T-helper 17 cell (primary cell): ENCODE measurements at regions not wholly inside any gene's neighbourhood (a gene's known extent, or its start where the extent isn't known, plus 50 kb on each side); places are given as distances from the start of the nearest gene placed in this dataset.

ENCODE experiments used
- ATAC-seq: fragments of 150-1000 bp; cut with Tn5 transposase; 2 replicates; pipeline ENCODE4 v1.10.0; 2021; ENCODE audit warnings: mild to moderate bottlenecking, moderate library complexity
- DNase-seq, 3 donors: peaks; one replicate each; pipeline versions ENCODE4 v3.0.0 to v3.0.0-alpha.2; 2020 to 2021
- H3K9me3 ChIP-seq: one replicate; pipeline ENCODE4 v1.7.0; 2013; ENCODE audit warnings: low read length, mild to moderate bottlenecking; ENCODE audit not compliant: control insufficient read depth, poor library complexity, severe bottlenecking
- H3K27ac Mint-ChIP-seq: one replicate; pipeline ENCODE4 v1.8.0; 2022; ENCODE audit warnings: mild to moderate bottlenecking, moderate library complexity, mixed read lengths
- H3K27me3 Mint-ChIP-seq: one replicate; pipeline ENCODE4 v1.8.0; 2022; ENCODE audit warnings: mixed read lengths
- H3K36me3 Mint-ChIP-seq: one replicate; pipeline ENCODE4 v1.8.0; 2022; ENCODE audit warnings: low read depth, mixed read lengths
- H3K4me1 Mint-ChIP-seq: one replicate; pipeline ENCODE4 v1.8.0; 2022; ENCODE audit warnings: mild to moderate bottlenecking, mixed read lengths
- H3K4me3 Mint-ChIP-seq: one replicate; pipeline ENCODE4 v1.8.0; 2022; ENCODE audit warnings: mild to moderate bottlenecking, moderate library complexity, mixed read lengths

DNA sequence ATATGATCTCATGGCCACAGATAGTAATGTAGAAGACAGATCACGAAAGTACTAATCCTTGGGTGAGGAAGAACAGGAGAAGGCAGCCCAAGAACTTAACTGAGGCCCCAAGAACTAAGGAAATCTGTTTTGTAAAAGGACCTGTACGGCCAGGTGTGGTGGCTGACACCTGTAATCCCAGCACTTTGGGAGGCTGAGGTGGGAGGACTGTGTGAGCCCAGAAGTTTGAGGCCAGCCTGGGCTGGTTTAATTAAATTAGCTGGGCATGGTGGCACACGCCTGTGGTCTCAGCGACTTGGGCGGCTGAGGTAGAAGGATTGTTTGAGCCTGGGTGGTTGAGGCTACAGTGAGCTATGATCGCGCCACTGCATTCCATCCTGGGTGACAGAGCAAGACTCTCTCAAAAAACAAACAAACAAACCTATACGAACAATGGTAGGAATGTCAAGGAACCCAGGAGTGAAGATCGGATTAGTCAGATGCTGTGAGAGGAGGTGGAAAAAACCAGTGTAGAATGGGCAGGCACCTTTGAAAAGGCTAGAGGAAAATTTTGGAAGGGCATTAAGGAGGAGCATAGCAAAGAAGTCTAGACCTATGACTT is 283.8 kb upstream of the DMRT1 start:
- DNase-seq (no peak), ATAC-seq (no peak)
- no peak overlapping the region for H3K27ac Mint-ChIP-seq
- no peaks in the 10 kb centered on the region for H3K9me3 ChIP-seq
- peaks cover 18% of the 10 kb centered on the region for H3K27me3 Mint-ChIP-seq
- H3K36me3 Mint-ChIP-seq: no peaks in the 10 kb centered on the region
- peaks cover 9% of the 10 kb centered on the region for H3K4me1 Mint-ChIP-seq
- H3K4me3 Mint-ChIP-seq: no peak overlapping the region

DNA sequence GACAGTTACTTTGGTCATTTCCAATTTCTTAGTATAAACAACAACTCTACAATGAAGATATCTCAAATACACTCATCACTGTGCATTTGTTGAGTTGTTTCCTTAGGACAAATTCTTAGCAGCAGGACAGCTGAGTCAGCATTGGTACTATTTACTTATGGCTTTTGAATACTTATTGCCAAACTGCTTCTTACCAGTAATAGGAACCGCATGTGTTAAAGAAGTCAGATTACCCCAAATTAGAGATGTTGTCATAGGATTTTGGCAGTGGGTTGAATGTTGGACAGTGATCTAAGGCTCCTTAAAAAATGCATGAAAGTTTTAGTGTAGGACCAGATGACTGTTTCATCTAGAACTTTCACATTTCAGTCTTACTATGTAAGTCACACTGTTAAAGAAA is 280.1 kb upstream of the DMRT1 start:
- no peak for ATAC-seq
- H3K4me3 Mint-ChIP-seq: no peak overlapping the region
- no peak overlapping the region for H3K27ac Mint-ChIP-seq
- peaks cover 9% of the 10 kb centered on the region for H3K4me1 Mint-ChIP-seq
- DNase-seq: no peak
- no peaks in the 10 kb centered on the region for H3K9me3 ChIP-seq
- H3K36me3 Mint-ChIP-seq: no peaks in the 10 kb centered on the region
- peaks cover 22% of the 10 kb centered on the region for H3K27me3 Mint-ChIP-seq

DNA sequence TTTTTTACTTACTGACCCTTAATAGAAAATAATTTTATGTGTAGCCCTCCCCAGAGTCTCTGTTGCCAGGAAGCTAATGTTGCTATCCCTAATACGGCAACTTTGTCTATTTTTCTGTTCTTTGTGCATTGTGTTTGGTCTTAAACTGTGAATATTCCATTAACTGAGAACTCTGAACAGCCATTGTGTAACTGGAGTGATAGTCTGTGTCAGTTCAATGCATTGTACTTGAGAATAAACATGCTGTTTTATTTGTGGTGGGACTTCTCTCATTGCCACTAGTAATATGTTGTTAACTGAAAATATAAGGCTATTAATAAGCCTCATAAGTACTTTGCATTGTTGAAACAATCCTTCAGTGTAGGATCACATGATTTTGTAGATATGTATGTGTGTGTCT is 278.3 kb upstream of the DMRT1 start:
- DNase-seq: no peak
- H3K4me1 Mint-ChIP-seq: peaks cover 9% of the 10 kb centered on the region
- no peaks in the 10 kb centered on the region for H3K36me3 Mint-ChIP-seq

DNA sequence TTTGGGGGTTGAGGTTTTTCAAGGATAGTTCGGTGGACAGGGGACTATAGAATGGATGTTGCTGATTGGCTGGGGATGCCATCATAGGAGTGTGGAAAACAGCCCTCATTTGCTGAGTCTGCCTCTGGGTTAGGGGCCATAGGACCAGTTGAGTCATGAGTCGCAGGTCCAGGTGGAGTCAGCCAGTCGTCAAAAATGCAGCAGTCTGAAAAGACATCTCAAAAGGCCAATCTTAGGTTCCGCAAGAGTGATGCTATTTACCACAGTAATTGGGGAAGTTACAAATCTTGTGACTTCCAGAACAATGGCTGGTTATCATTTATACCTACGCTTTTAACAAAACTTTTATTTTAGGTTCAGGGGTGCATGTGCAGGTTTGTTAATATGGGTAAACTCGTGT is 276.0 kb upstream of the DMRT1 start:
- ATAC-seq (no peak), DNase-seq (no peak)
- Mint-ChIP-seq H3K36me3 (peaks cover 3% of the 10 kb centered on the region), H3K4me1 (no peaks in the 10 kb centered on the region), H3K27ac (no peak overlapping the region), H3K27me3 (peaks cover 6% of the 10 kb centered on the region), H3K4me3 (no peak overlapping the region)
- no peaks in the 10 kb centered on the region for H3K9me3 ChIP-seq

More for the DNA sequence above, 278.3 kb upstream of the DMRT1 start:
- Mint-ChIP-seq H3K27ac (no peak overlapping the region), H3K4me3 (no peak overlapping the region), H3K27me3 (peaks cover 10% of the 10 kb centered on the region)
- no peaks in the 10 kb centered on the region for H3K9me3 ChIP-seq
- ATAC-seq: no peak

DNA sequence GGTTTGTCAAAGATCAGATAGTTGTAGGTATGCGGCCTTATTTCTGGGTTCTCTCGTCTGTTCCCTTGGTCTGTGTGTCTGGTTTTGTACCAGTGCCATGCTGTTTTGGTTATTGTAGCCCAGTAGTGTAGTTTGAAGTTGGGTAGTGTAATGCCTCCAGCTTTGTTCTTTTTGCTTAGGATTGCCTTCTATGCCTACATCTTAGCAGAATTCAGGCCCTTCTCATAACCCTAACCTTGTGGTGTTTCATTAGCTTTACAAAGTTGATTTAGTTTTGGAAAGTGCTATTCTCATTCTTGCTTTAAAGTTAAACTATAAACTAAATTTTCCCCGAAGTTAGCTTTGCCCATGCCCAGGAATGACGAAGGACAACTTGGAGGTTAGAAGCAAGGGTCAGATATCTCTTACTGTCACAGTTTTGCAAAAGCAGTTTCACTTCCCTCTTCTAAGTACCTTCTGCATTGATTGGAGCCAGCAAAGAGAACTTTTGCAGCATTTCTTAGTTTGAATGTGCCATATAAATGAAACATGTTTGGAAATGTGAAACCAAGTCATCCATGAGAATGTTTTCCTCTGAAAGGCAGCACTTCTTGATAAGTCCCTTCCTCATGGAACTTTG is 274.3 kb upstream of the DMRT1 start:
- ATAC-seq (no peak), DNase-seq (no peak)
- Mint-ChIP-seq H3K4me3 (no peak overlapping the region), H3K27ac (no peak overlapping the region), H3K36me3 (peaks cover 3% of the 10 kb centered on the region), H3K27me3 (peaks cover 6% of the 10 kb centered on the region), H3K4me1 (no peaks in the 10 kb centered on the region)
- H3K9me3 ChIP-seq: no peaks in the 10 kb centered on the region

DNA sequence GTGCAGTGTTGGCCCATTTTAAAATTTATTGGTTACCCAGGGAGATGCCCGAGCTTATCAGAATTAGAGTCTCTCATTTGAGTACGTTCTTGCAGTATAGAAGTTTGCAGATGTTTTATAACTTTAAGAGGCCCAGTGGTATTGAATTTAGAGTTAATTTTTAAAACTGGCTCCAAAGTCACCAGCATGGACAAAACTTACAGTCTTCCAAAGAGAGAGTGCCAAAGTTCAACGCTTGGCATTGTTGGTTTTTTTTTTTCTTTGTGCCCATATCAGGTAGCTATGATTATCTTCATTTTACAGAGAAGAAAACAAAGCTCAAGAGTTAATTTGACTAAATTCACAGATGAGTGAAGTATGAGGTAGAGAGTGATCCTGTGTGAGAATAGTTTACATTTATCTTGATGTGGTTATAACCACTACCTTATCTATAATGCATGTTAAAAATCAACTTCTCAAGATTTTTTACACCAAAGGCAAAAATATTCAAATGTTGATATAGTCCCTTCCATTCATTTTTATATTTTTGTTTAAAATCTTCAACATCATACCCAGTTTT is 273.7 kb upstream of the DMRT1 start:
- Mint-ChIP-seq H3K36me3 (peaks cover 3% of the 10 kb centered on the region), H3K4me1 (peaks cover under 1% of the 10 kb centered on the region), H3K27ac (no peak overlapping the region), H3K4me3 (no peak overlapping the region), H3K27me3 (peaks cover 6% of the 10 kb centered on the region)
- ATAC-seq: no peak
- H3K9me3 ChIP-seq: no peaks in the 10 kb centered on the region
- no peak for DNase-seq

DNA sequence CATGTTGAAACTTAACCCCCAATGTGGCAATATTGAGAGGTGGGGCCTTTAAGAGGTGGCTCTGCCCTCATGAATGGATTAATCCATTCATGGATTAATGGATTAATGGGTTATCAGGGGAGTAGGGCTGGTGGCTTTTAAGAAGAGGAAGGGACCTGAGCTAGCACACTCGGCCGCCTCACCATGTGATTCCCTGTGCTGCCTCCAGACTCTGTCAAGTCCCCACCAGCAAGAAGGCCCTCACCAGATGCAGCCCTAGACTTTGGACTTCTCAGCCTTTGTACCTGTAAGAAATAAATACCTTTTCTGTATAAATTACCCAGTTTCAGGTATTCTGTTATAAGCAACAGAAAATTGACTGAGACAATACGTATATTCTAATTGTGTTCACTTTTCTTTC is 272.2 kb upstream of the DMRT1 start:
- ATAC-seq (no peak), DNase-seq (no peak)
- Mint-ChIP-seq H3K27me3 (peaks cover 6% of the 10 kb centered on the region), H3K4me1 (peaks cover 2% of the 10 kb centered on the region), H3K36me3 (peaks cover 3% of the 10 kb centered on the region), H3K27ac (no peak overlapping the region), H3K4me3 (no peak overlapping the region)
- H3K9me3 ChIP-seq: no peaks in the 10 kb centered on the region

DNA sequence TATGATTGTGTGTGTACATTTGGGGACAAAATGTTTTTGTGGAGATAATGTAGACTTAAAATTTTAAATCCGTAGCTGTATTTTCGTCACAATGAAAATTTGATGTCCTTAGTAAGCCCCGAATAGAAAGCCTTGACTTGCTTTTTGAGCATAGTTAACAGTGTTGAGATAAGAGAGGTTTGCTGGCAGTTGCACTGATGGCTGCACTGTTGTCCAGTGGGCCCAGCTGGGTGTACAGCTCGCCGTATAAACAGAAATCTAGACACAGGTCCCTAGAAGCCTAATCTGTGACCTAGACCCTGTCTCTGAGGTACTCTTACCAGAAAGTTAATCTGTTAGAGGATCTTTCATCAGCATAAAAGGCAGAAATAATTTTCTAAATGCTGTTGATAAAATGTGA is 271.3 kb upstream of the DMRT1 start:
- DNase-seq: no peak
- H3K36me3 Mint-ChIP-seq: peaks cover 3% of the 10 kb centered on the region
- no peak overlapping the region for H3K27ac Mint-ChIP-seq
- H3K27me3 Mint-ChIP-seq: peaks cover 4% of the 10 kb centered on the region
- ATAC-seq: no peak
- H3K4me1 Mint-ChIP-seq: peaks cover 2% of the 10 kb centered on the region
- no peaks in the 10 kb centered on the region for H3K9me3 ChIP-seq
- no peak overlapping the region for H3K4me3 Mint-ChIP-seq

DNA sequence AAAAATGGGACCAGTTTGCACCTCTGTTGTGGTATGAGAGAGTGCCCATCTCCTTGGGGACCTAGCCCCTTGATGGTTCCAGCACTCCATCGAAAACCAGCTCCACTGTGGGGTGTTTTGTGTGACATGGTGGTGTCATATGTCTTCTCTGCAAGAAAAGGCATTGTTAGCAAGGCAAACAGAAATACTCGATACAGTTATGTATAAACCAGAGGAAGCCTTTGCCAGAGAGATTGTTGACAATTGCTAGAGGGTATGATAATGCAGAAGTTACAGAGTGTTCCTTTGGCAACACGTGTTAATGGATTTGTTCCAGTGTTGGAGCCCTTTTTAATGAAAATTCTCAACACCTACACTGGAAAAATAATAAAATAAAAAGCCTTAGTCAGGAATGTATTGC is 270.4 kb upstream of the DMRT1 start:
- DNase-seq (no peak), ATAC-seq (no peak)
- Mint-ChIP-seq H3K4me3 (no peak overlapping the region), H3K27me3 (no peaks in the 10 kb centered on the region), H3K36me3 (peaks cover 3% of the 10 kb centered on the region), H3K4me1 (peaks cover 2% of the 10 kb centered on the region), H3K27ac (no peak overlapping the region)
- H3K9me3 ChIP-seq: no peaks in the 10 kb centered on the region

DNA sequence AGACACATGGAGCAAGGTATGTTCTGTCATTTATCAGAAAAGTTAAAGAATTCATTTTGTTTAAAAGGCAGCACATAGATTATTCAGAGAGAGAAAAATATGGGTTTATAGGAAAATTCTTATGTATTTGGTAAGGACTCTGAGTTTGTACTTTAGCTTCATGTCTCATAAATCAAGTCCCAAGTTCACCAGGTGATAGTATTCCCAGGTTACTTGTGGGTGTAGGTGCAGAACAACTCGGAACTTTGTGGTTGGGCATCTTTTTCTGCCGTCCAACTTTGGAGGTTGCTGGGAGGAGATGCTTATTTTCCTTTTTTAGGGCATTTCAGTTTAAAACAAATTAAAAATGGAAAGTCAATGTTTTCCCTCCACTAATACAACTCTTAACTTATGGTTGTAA is 269.8 kb upstream of the DMRT1 start:
- Mint-ChIP-seq H3K4me1 (peaks cover 5% of the 10 kb centered on the region), H3K27me3 (peaks cover under 1% of the 10 kb centered on the region), H3K4me3 (no peak overlapping the region), H3K27ac (no peak overlapping the region), H3K36me3 (peaks cover 3% of the 10 kb centered on the region)
- no peaks in the 10 kb centered on the region for H3K9me3 ChIP-seq
- ATAC-seq (no peak), DNase-seq (no peak)

DNA sequence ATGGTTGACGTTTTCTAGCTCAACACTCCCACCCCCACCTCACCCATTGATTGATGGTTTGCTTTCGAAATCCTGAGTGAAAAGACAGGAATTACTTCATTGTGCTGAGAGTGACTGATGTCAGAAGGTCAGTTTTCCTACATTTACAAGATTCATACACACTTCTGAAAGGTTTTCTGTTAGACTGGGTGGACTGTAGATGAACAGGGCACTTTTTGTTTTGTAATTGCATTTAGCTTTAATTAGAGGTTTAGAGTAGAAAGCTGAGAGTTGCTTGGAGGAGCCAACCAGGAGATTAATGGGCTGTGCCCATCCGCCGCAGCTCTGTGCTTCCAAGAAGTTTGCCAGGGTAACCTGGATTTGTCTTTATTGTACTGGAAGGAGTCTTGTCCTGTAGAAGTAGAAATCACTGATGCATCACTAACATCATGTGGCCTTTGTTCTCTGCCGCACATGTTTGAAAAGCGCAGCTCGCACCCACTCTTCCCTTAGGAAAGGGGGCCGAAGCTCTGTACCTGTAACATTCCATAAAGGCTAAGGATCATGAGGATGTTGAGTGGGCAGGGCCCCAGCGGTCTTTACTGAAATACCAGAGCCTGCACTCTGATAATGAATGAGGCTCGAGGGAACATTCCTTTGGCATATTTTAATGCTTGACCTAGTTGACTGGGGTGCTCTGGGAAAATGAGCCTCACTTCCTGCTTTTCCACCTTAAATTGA is 267.6 kb upstream of the DMRT1 start:
- DNase-seq: no peak
- peaks cover 5% of the 10 kb centered on the region for H3K27me3 Mint-ChIP-seq
- peaks cover 5% of the 10 kb centered on the region for H3K4me1 Mint-ChIP-seq
- peaks cover 4% of the 10 kb centered on the region for H3K36me3 Mint-ChIP-seq
- no peak overlapping the region for H3K27ac Mint-ChIP-seq
- no peak overlapping the region for H3K4me3 Mint-ChIP-seq
- no peak for ATAC-seq
- H3K9me3 ChIP-seq: no peaks in the 10 kb centered on the region

DNA sequence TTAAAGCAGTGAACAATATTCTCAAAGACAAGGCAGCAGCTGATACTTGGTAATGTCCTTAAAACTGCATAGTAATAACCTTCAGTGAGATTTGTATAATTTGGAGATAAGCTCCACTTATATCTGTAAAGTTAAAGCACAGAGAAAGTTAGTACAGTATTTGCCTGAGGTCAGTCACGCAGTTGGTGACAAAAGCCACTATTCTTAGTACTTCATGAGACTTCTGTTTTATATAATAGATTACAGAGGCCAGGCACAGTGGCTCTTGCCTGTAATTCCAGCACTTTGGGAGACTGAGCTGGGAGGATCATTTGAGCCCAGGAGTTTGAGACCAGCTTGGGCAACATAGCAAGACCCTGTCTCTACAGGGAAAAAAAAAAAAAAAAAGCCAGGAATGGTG is 266.4 kb upstream of the DMRT1 start:
- H3K4me3 Mint-ChIP-seq: no peak overlapping the region
- no peak for DNase-seq
- peaks cover 2% of the 10 kb centered on the region for H3K36me3 Mint-ChIP-seq

DNA sequence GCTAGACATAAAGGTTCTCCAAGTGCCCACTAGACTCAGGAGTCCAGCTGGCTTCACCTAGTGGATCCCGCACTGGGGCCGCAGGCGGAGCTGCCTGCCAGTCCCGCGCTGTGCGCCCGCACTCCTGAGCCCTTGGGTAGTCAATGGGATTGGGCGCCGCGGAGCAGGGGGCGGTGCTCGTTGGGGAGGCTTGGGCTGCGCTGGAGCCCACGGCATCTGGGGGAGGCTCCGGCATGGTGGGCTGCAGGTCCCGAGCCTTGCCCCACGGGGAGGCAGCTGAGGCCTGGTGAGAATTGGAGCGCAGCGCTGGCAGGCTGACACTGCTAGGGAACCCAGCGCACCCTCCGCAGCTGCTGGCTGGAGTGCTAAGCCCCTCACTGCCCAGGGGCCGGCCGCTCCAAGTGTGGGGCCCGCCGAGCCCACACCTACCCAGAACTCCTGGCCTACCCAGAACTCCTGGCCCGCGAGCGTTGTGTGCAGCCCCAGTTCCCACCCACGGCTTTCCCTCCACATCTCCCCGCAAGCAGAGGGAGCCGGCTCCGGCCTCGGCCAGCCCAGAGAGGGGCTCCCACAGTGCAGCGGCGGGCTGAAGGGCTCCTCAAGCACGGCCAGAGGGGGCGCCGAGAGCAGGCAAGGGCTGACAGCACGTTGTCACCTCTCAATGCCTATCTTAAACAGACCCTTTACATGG is 260.7 kb upstream of the DMRT1 start:
- DNase-seq (no peak), ATAC-seq (no peak)
- peaks cover 2% of the 10 kb centered on the region for H3K36me3 Mint-ChIP-seq
- H3K9me3 ChIP-seq: no peaks in the 10 kb centered on the region
- H3K4me1 Mint-ChIP-seq: peaks cover 5% of the 10 kb centered on the region
- peaks cover 5% of the 10 kb centered on the region for H3K27me3 Mint-ChIP-seq
- no peak overlapping the region for H3K27ac Mint-ChIP-seq
- H3K4me3 Mint-ChIP-seq: no peak overlapping the region

More for the DNA sequence above, 266.4 kb upstream of the DMRT1 start:
- H3K4me1 Mint-ChIP-seq: peaks cover 7% of the 10 kb centered on the region
- no peak overlapping the region for H3K27ac Mint-ChIP-seq
- H3K27me3 Mint-ChIP-seq: peaks cover 5% of the 10 kb centered on the region
- no peaks in the 10 kb centered on the region for H3K9me3 ChIP-seq
- ATAC-seq: no peak
